GM12872 (cell line): ENCODE measurements at regions not wholly inside any gene's neighbourhood (a gene's known extent, or its start where the extent isn't known, plus 50 kb on each side); places are given as distances from the start of the nearest gene placed in this dataset.

Source experiments
- CTCF ChIP-seq: IDR thresholded peaks from 3 replicates; pipeline ENCODE4 v1.5.1; 2011; ENCODE audit warnings: low read depth, mild to moderate bottlenecking, low read length, moderate library complexity; ENCODE audit not compliant: insufficient read depth

DNA sequence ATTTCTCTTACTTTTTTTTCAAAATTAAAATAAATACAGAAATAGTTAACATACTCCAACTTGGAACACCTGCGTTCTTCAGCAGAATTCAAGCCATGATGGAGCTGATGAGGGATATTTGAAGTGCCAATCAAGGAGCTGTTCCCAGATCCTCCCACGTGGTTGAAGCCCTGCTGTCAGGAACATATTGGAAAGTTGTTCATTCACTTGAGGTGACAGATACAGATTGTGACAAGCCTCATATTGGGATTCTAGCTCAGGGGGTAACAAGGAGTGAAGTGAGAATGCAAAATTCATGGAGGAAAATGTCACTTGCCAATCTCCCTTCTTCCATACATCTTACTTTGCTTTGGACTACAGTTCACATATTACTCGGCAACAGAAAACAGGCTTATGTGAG, 2670.8 kb downstream of the PCDH7 start:
- TF ChIP-seq CTCF, result no peak

GRCh38 chr4:33395731-33396485, 2675.7 kb downstream of the PCDH7 start:
- no peak for TF ChIP-seq CTCF

GRCh38 chr4:33400504-33400903, 2680.3 kb downstream of the PCDH7 start:
- no peak for TF ChIP-seq CTCF

GRCh38 chr4:33407496-33407895, 2687.3 kb downstream of the PCDH7 start:
- TF ChIP-seq CTCF, result no peak

- no peak for TF ChIP-seq CTCF
Observed at GRCh38 chr4:33411182-33411581, 2691.0 kb downstream of the PCDH7 start.

- no peak for TF ChIP-seq CTCF
Observed at GRCh38 chr4:33421887-33422286, 2701.7 kb downstream of the PCDH7 start.

GRCh38 chr4:33422656-33423055, 2702.5 kb downstream of the PCDH7 start:
- no peak for TF ChIP-seq CTCF
